Stomach (tissue), 4 donors: ENCODE measurements at regions not wholly inside any gene's neighbourhood (a gene's known extent, or its start where the extent isn't known, plus 50 kb on each side); places are given as distances from the start of the nearest gene placed in this dataset.

Source experiments
- EP300 ChIP-seq: sonication (generic); formaldehyde crosslinking; IDR thresholded peaks from one replicate; pipeline ENCODE4 v1.6.1; 2017; ENCODE audit warnings: antibody characterized with exemption
- POLR2A ChIP-seq, 4 donors: fragments of 450-650 bp; IDR thresholded peaks; one replicate each; pipeline ENCODE4 v1.6.1; 2016; ENCODE audit warnings: antibody characterized with exemption in 4 of 4, control low read depth in 2 of 4, mild to moderate bottlenecking in 1 of 4, moderate library complexity in 1 of 4
- POLR2AphosphoS5 ChIP-seq, 3 donors: sonication (generic); formaldehyde crosslinking; IDR thresholded peaks; one replicate each; pipeline ENCODE4 v1.6.1; 2016; ENCODE audit warnings: antibody characterized with exemption in 3 of 3
- TF ChIP-seq, protein P1 (sequence below), 7 experiments: fragments of 450-650 bp in 4 of 7; fragments of 200-600 bp in 3 of 7; sonication (generic) in 3 of 7; IDR thresholded peaks; one replicate each; pipeline ENCODE4 v1.5.1; 2016 to 2019; ENCODE audit warnings: antibody characterized with exemption in 7 of 7, control low read depth in 2 of 7, mild to moderate bottlenecking in 1 of 7

- TF ChIP-seq, protein P1, sequence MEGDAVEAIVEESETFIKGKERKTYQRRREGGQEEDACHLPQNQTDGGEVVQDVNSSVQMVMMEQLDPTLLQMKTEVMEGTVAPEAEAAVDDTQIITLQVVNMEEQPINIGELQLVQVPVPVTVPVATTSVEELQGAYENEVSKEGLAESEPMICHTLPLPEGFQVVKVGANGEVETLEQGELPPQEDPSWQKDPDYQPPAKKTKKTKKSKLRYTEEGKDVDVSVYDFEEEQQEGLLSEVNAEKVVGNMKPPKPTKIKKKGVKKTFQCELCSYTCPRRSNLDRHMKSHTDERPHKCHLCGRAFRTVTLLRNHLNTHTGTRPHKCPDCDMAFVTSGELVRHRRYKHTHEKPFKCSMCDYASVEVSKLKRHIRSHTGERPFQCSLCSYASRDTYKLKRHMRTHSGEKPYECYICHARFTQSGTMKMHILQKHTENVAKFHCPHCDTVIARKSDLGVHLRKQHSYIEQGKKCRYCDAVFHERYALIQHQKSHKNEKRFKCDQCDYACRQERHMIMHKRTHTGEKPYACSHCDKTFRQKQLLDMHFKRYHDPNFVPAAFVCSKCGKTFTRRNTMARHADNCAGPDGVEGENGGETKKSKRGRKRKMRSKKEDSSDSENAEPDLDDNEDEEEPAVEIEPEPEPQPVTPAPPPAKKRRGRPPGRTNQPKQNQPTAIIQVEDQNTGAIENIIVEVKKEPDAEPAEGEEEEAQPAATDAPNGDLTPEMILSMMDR (IDR thresholded peaks at IDR 0.05) = no peak
- TF ChIP-seq POLR2A (IDR thresholded peaks at IDR 0.05) = no peak
- TF ChIP-seq POLR2AphosphoS5 (IDR thresholded peaks at IDR 0.05) = no peak
- no peak for TF ChIP-seq EP300
Observed at GRCh38 chr20:1842281-1842680, 52.9 kb upstream of the SIRPA start.
